Activated CD4-positive, alpha-beta memory T cell treated with anti-CD3 and anti-CD28 coated beads, Interleukin-2, amount 10 ng/mL, durations not matched to agents 7 days and 5 days (primary cell): ENCODE measurements at regions not wholly inside any gene's neighbourhood (a gene's known extent, or its start where the extent isn't known, plus 50 kb on each side); places are given as distances from the start of the nearest gene placed in this dataset.

ENCODE experiments used
- CTCF ChIA-PET: fragments of 350-600 bp; sonication (Branson Sonifier 250); formaldehyde crosslinking; loops from one replicate; lab custom pipeline; 2021; ENCODE audit warnings: antibody characterized with exemption, inconsistent platforms; lab: Charles Lee
- POLR2A ChIA-PET: fragments of 350-600 bp; sonication (Branson Sonifier 250); formaldehyde crosslinking; loops from one replicate; lab custom pipeline; 2021; ENCODE audit warnings: antibody characterized with exemption; lab: Charles Lee
- DNase-seq: peaks from one replicate; pipeline ENCODE4 v3.0.0-alpha.2; 2020
- H3K27ac Mint-ChIP-seq: one replicate; pipeline ENCODE4 v1.8.0; 2021; ENCODE audit warnings: mild to moderate bottlenecking, mixed read lengths
- H3K27me3 Mint-ChIP-seq: one replicate; pipeline ENCODE4 v1.8.0; 2021; ENCODE audit warnings: mixed read lengths
- H3K36me3 Mint-ChIP-seq: one replicate; pipeline ENCODE4 v1.8.0; 2021; ENCODE audit warnings: low read depth, mixed read lengths
- H3K4me1 Mint-ChIP-seq: one replicate; pipeline ENCODE4 v1.8.0; 2021; ENCODE audit warnings: mixed read lengths
- H3K4me3 Mint-ChIP-seq: one replicate; pipeline ENCODE4 v1.8.0; 2021; ENCODE audit warnings: mild to moderate bottlenecking, mixed read lengths
- H3K9me3 Mint-ChIP-seq: one replicate; pipeline ENCODE4 v1.8.0; 2021; ENCODE audit warnings: mixed read lengths

DNA sequence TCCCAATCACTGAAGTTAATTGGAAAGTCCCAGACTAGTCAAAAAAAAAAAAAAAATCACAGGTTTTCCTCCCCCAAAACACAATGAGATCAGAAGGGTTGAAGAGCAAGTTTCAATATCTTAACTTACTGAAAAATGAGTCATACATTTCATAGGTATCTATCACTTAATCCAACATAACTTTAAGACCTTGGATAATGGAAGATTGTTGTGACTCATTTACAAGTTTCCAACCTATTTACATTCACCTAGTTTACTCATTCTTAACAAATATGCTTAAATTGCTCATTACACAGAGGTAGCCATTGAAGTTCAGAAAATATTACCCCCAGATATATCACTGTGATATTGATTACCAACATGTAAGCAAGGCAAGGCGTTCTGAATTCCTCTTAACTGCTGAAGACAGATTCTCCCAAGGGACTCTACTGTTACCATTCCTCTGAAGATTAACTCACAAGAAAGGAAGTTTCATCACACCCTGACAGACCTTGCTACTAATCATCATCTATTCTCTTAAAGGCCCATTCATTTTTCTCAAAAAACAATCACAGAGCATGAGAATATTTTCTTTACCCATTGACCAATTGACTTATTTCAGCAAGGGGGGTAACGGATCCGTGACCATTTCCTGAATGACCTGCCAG, 563.8 kb downstream of the TLE1 start:
- Mint-ChIP-seq H3K4me1 (no peaks in the 10 kb centered on the region), H3K36me3 (no peaks in the 10 kb centered on the region), H3K27me3 (no peaks in the 10 kb centered on the region), H3K4me3 (no peak overlapping the region), H3K27ac (no peak overlapping the region), H3K9me3 (peaks cover 12% of the 10 kb centered on the region)
- CTCF ChIA-PET: no interaction called here
- POLR2A ChIA-PET: no interaction called here
- no peak for DNase-seq

DNA sequence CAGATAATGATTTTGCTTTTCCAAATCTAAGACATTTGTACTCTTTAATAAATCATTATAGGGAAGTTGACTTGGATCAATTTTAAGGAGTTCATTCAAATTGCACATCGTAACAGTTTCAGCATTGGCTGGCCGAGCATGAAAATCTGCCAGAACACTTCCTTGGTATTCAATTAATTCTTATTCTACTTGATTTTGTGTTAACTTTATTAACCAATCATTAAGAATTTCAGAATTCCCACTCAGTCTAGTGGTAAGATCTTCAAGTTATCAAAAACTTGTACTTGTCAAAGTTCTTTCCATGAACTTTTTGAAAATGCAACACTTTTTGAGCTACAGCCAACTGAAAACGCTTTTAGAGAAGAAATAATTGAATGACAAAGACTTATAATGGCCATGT, 565.8 kb downstream of the TLE1 start:
- ChIA-PET POLR2A (no interaction called here), CTCF (no interaction called here)
- H3K36me3 Mint-ChIP-seq: no peaks in the 10 kb centered on the region
- H3K4me1 Mint-ChIP-seq: no peaks in the 10 kb centered on the region
- no peaks in the 10 kb centered on the region for H3K27me3 Mint-ChIP-seq
- DNase-seq: no peak
- peaks cover 5% of the 10 kb centered on the region for H3K9me3 Mint-ChIP-seq
- no peak overlapping the region for H3K27ac Mint-ChIP-seq
- no peak overlapping the region for H3K4me3 Mint-ChIP-seq

DNA sequence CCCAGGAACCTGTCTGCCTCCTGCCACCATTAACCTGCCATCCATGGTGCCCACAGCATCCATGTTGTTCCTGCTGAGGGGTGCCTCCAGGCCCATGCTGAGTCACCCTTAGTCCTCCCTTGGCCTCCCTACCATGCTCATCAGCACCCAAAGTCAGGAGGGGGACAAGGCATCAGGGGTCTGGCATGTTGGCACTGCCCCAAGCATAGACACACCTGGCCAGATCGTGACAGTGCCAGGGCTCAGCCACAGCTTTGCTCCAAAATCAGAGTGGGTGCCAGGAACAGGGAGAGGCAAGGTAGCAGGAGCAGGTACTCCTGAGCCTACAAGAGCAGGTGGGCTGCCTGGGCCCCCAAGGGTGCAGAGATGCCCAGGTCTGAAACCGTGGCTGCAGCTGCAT, 566.6 kb downstream of the TLE1 start:
- Mint-ChIP-seq H3K27me3 (no peaks in the 10 kb centered on the region), H3K4me1 (no peaks in the 10 kb centered on the region), H3K4me3 (no peak overlapping the region), H3K36me3 (no peaks in the 10 kb centered on the region), H3K9me3 (peaks cover 5% of the 10 kb centered on the region), H3K27ac (no peak overlapping the region)
- no peak for DNase-seq
- ChIA-PET CTCF (no interaction called here), POLR2A (no interaction called here)

DNA sequence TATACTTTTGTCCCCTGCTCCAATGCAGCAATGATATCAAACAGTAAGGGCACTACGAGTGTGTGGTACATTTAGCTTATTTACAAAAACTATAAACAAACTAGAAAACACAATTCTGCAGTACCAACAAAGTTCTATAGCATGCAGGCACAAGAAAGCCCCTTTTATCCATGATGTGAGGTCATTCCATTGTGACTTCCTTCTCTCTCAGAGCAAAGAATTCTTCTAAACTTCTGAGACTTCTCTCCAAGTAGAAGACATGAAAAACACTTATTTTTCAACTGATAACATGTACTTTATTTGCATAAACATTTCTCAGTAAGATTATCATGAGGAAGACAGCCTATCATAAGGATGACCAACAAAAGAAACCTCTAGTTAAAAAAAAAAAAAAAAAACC, 569.8 kb downstream of the TLE1 start:
- Mint-ChIP-seq H3K36me3 (no peaks in the 10 kb centered on the region), H3K27ac (no peak overlapping the region), H3K4me3 (no peak overlapping the region), H3K9me3 (peaks cover 8% of the 10 kb centered on the region), H3K27me3 (no peaks in the 10 kb centered on the region), H3K4me1 (no peaks in the 10 kb centered on the region)
- DNase-seq: no peak
- CTCF ChIA-PET: no interaction called here
- POLR2A ChIA-PET: no interaction called here

DNA sequence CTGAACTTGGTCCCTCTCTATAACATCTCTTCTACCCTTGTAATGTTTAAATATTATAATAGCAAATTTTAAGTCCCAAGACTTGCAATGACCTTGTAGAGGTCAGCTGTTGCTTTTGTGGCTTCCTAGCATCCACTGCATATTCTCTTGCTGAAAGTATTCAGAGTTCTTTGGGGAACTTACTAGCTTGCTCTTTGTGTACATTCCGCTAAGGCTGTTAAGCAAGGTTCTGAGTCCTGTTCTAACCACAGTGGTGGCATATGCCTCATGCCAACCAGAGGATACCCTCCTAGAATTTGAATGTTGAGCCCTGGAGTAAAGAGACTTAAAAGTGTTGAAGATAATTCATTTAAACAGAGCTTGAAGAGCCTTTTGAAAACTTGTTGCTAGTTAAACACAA, 570.9 kb downstream of the TLE1 start:
- no peaks in the 10 kb centered on the region for H3K4me1 Mint-ChIP-seq
- no peaks in the 10 kb centered on the region for H3K36me3 Mint-ChIP-seq
- no peak overlapping the region for H3K4me3 Mint-ChIP-seq
- H3K27ac Mint-ChIP-seq: no peak overlapping the region
- H3K27me3 Mint-ChIP-seq: no peaks in the 10 kb centered on the region
- peaks cover 8% of the 10 kb centered on the region for H3K9me3 Mint-ChIP-seq
- ChIA-PET POLR2A (no interaction called here), CTCF (no interaction called here)
- DNase-seq: no peak

DNA sequence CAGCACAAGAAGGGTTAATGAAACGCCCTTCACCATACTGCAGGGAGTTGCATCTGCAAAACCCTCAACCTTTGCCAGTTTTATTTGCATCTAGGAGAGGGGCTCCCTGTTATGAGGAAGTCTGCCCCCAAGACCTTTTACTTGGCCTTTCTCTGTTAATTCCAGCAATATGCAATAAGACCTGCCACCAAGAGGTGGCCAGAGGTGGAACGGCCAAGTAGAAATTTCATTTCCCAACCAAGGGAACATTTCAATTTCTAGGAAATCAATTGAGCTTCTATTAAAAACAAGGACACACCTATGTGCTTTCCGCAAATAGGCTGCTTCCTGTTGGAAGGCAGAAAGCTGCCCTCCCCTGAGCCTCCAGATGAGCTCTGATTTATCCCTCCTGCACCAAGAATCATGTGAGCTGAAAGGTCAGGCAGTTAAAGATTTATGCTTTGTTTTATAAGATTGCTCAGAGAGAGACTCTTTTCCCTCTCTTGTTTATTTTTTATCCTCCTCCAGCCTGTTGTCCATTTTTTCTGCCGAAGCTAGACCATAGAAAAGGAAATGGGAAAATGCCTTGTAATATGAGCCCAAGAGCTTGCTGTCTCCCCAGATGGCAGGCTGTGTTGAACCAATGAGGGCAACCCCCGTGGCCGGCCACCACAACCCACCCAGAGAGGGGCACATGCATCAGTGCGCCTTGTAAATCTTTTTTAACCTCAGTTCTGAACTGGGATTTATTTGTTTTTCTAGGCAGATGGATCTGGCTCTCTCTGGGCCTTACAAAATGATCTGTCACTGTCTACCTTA, 572.8 kb downstream of the TLE1 start:
- Mint-ChIP-seq H3K36me3 (no peaks in the 10 kb centered on the region), H3K4me1 (no peaks in the 10 kb centered on the region), H3K4me3 (no peak overlapping the region), H3K27ac (no peak overlapping the region), H3K27me3 (no peaks in the 10 kb centered on the region), H3K9me3 (peaks cover 6% of the 10 kb centered on the region)
- no peak for DNase-seq
- ChIA-PET POLR2A (no interaction called here), CTCF (no interaction called here)

DNA sequence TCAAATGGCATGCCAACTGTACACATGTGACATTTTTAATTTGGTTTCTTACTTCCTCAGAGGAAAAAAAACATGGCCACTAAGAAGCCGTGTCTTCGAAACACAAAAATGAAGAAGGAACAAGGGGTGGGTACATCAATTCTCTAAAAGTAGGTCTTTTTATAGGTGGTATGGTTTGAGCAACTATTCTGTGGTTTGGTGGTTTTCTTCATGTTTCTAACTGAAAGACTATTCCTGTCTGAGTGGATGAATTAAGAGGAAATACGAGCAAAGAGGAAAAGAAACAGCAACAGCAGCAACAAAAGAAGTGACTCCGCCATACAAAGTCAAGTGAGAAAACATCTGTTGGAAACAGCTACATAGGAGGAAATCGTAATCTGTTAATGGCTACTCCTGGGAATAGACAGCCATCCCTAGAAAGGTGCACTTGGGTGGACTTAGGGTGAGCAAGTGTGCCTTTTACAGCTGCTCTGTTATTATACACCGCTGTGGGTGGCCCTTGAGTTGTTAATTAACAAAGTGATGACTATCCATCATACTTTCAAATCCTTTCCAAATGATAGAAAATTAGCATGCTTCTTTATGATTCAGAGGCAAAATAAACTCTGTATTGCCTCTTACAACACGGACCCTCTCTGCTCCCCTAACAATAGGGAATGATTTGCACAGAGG, 575.8 kb downstream of the TLE1 start:
- H3K27me3 Mint-ChIP-seq: no peaks in the 10 kb centered on the region
- no peaks in the 10 kb centered on the region for H3K36me3 Mint-ChIP-seq
- H3K9me3 Mint-ChIP-seq: peaks cover 6% of the 10 kb centered on the region
- no peak for DNase-seq
- no peaks in the 10 kb centered on the region for H3K4me1 Mint-ChIP-seq
- H3K4me3 Mint-ChIP-seq: no peak overlapping the region
- no peak overlapping the region for H3K27ac Mint-ChIP-seq
- CTCF ChIA-PET: no interaction called here
- POLR2A ChIA-PET: no interaction called here

DNA sequence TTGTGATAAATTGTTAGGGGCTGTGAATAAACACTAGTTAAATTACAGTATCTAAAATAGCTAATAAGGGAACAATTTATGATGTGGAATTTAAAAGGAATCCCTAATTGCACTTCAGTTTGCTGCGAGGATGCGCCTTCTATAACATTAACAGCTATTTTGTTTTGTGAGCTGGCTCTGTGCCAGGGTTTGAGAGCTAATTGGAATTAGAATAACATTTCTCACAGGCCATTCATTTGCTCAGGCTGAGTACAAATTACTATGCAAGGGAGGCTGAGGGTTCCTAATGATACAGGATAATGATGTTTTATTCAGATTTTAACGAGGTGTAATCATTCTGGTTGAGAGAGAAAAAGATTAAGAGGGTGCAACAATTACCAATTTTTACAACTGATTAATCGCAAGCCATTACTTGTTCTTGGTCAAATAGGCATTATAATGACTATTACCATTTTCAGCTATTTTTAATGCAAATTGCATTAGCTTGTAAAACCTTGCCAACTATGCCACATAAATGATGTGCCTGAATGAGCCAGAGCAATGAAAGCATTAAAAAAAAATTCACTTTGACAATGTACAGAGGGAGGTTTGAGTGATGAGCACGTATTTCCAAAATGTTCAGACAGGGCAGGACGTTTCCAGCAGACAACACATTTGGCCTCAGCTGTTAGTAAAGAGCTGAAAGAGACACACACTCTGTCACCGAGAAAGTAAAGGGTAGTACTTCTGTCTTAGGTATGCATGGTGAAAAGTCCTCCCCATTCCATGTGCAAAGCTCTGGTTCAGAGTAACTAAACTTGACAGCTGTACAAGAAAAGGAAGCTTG, 576.5 kb downstream of the TLE1 start:
- no peaks in the 10 kb centered on the region for H3K4me1 Mint-ChIP-seq
- H3K27ac Mint-ChIP-seq: no peak overlapping the region
- CTCF ChIA-PET: interaction anchor here (0.7 kb wide), 1 partner anchor 11 kb away, joined by 3 read pairs; no protein-coding TSS in a partner anchor
- no peaks in the 10 kb centered on the region for H3K27me3 Mint-ChIP-seq
- no peak for DNase-seq
- H3K9me3 Mint-ChIP-seq: peaks cover 4% of the 10 kb centered on the region
- POLR2A ChIA-PET: no interaction called here
- no peaks in the 10 kb centered on the region for H3K36me3 Mint-ChIP-seq
- no peak overlapping the region for H3K4me3 Mint-ChIP-seq

DNA sequence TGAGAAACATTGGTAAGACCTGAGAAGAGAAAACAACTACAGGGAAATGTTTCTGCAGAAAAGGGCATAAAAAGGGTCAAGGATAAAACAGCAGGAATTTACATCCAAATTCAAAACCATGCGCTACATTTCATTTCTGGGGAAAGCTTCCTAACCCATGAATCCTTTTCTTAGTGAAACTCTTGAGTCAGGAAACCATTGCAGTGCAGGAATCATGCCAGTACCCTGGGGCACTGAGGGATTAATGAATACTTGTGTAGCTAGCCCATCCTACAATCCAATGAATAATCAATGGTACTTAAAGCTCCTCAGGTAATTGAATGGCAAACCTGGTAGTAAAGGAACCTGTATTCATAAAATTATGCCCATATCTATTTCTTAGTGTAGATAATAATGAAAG, 580.5 kb downstream of the TLE1 start:
- no peak for DNase-seq
- H3K36me3 Mint-ChIP-seq: no peaks in the 10 kb centered on the region

DNA sequence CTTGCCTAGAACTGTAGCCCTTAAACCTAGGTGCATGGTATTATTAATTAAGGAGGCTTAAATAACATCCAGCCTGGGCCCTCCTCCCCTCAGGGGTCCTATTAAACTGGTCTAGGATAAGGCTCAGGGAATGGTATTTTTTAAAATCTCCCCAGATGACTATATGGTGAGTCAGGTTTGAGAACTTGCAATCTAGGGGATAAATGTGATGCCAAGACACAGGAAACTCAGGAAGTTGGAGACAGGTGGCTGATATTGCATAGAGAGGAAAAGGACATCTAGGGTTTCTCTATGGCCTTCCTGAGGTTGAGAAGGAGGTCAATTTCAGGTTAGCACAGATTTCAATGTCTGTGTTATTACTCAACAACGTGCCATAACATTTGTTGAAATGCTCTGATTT, 581.0 kb downstream of the TLE1 start:
- CTCF ChIA-PET: no interaction called here
- Mint-ChIP-seq H3K36me3 (no peaks in the 10 kb centered on the region), H3K4me1 (no peaks in the 10 kb centered on the region), H3K9me3 (no peaks in the 10 kb centered on the region), H3K27me3 (no peaks in the 10 kb centered on the region), H3K27ac (no peak overlapping the region), H3K4me3 (no peak overlapping the region)
- POLR2A ChIA-PET: no interaction called here
- DNase-seq: no peak

More for the DNA sequence above, 580.5 kb downstream of the TLE1 start:
- ChIA-PET CTCF (no interaction called here), POLR2A (no interaction called here)
- Mint-ChIP-seq H3K4me3 (no peak overlapping the region), H3K27me3 (no peaks in the 10 kb centered on the region), H3K9me3 (no peaks in the 10 kb centered on the region), H3K27ac (no peak overlapping the region), H3K4me1 (no peaks in the 10 kb centered on the region)

DNA sequence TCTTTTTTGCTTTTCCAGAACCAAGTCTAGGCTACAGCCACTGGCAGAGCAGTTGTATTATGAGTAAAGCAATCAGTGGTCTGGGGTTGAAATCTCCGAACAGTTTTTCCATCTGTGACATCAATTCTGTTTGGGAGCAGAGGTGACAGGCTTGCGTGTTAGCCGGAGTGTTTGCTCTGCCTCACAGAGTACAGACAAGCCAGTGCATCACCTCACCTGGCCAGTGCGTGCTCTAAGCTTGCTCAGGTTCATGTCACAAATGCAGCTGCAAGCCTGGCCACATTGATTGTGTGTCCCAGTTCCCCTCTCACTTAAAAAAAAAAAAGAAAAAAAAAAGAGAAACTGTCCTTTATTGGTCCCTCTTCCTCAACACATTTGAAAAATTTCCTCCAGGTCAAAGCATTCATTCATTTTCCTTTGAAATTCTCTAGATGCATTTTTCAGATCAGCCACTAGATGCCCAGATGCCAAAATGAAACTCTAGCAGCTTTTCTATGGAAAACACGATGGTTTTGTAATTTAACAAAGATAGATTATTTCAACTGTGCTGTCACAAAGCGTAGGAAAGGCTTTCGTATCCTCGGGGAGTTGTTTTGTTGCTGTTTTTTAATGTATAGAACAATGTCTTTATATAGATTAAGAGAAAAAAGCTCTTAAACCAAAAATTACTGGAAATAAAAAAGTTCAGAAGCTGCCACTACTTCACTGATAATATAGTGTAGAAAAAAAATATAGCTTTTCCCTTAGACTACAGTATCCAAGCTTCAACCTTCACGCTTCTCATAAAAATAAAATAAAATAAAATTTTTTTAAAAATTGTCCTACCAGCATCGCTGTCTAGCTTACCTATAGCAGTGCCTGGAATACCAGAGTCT, 585.5 kb downstream of the TLE1 start:
- no peak for DNase-seq
- no peak overlapping the region for H3K4me3 Mint-ChIP-seq
- H3K36me3 Mint-ChIP-seq: no peaks in the 10 kb centered on the region
- H3K27ac Mint-ChIP-seq: no peak overlapping the region
- CTCF ChIA-PET: no interaction called here
- no peaks in the 10 kb centered on the region for H3K4me1 Mint-ChIP-seq
- peaks cover 3% of the 10 kb centered on the region for H3K9me3 Mint-ChIP-seq
- H3K27me3 Mint-ChIP-seq: no peaks in the 10 kb centered on the region
- POLR2A ChIA-PET: no interaction called here

DNA sequence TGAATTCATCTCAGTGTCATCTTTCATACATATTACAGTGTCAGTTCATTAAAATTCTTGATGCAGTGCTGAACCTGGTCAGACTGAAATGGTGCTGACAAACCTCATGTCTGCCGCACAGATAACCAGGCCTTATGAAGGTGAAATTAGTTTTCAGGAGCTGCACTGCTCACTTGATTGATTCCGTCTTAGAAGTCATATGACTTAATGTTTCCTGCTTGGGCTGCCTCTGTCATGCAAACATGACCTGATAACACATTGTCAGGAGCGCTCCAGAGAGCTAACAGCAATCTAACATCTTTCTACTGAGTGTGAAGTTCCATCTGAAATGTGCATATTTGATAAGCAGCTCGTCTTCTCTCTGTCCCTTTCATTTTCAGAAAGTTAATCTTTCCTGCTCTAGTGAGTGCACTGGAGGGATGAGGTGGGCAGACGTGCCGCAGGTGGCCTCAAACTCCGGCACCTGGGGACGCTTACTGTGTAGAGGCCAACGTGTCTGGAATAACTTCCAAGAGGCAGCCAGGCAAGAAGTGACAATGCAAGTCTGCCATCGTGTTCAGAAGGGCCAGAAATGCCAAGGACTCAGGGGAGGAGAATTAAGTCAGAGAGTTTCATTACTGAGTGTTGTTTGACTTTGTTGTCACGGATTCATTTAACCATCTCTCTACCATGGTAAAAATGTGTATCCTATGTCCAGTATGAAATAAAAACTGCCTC, 592.1 kb downstream of the TLE1 start:
- Mint-ChIP-seq H3K27me3 (no peaks in the 10 kb centered on the region), H3K4me1 (no peaks in the 10 kb centered on the region), H3K4me3 (no peak overlapping the region), H3K9me3 (peaks cover 8% of the 10 kb centered on the region), H3K27ac (no peak overlapping the region), H3K36me3 (no peaks in the 10 kb centered on the region)
- DNase-seq: no peak
- CTCF ChIA-PET: no interaction called here
- POLR2A ChIA-PET: no interaction called here
